ENCODE measurements at regions not wholly inside any gene's neighbourhood (a gene's known extent, or its start where the extent isn't known, plus 50 kb on each side); places are given as distances from the start of the nearest gene placed in this dataset.

DNA sequence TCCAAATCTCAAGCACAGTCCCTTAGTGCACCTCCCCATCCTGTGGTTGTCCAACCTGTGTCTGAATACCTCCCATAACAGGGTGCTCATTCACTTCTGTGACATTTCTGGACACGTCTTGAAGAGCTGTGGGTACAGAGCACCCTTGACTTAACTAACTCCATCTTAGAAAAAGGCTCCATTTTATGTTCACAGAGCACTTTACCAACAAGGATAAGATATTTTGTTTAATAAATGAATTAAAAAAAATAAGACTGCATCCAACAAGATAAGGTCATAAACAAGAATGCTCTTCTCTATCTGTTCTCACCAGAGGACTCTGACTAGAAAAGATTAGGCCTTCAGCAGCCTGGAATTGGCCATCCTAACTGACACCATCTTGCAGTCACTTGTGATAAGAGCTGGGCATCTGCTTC lies 335.2 kb upstream of the ZNF32 start:
- TF ChIP-seq, protein P1, sequence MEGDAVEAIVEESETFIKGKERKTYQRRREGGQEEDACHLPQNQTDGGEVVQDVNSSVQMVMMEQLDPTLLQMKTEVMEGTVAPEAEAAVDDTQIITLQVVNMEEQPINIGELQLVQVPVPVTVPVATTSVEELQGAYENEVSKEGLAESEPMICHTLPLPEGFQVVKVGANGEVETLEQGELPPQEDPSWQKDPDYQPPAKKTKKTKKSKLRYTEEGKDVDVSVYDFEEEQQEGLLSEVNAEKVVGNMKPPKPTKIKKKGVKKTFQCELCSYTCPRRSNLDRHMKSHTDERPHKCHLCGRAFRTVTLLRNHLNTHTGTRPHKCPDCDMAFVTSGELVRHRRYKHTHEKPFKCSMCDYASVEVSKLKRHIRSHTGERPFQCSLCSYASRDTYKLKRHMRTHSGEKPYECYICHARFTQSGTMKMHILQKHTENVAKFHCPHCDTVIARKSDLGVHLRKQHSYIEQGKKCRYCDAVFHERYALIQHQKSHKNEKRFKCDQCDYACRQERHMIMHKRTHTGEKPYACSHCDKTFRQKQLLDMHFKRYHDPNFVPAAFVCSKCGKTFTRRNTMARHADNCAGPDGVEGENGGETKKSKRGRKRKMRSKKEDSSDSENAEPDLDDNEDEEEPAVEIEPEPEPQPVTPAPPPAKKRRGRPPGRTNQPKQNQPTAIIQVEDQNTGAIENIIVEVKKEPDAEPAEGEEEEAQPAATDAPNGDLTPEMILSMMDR (optimal IDR thresholded peaks at IDR 0.05 in 1 of 3, IDR thresholded peaks at IDR 0.05 in 1 of 3, conservative IDR thresholded peaks at IDR 0.05 in 1 of 3; ENCODE audit: extremely low read depth in 1 of 3, insufficient read depth in 2 of 3, low read length in 3 of 3): no peak
- TF ChIP-seq EZH2 (IDR thresholded peaks at IDR 0.05; ENCODE audit: low read length): no peak
